ENCODE measurements at regions not wholly inside any gene's neighbourhood (a gene's known extent, or its start where the extent isn't known, plus 50 kb on each side); places are given as distances from the start of the nearest gene placed in this dataset.

GRCh38 chr2:168327328-168327727, 79.9 kb upstream of the STK39 start:
- ChIA-PET CTCF (no interaction called here), POLR2A (no interaction called here)
- H3K4me1 ChIP-seq (ENCODE audit: control insufficient read depth, extremely low read depth, insufficient read depth, low read length) = no peaks in the 10 kb centered on the region
- no peak for DNase-seq (ENCODE audit: low read depth, low spot score)
- H3K9me3 ChIP-seq (replicated peaks; ENCODE audit: control insufficient read depth, insufficient read depth, low read length) = no peaks in the 10 kb centered on the region
- H3K9me1 ChIP-seq (replicated peaks; ENCODE audit: control insufficient read depth, extremely low read depth, insufficient read depth, low read length) = no peaks in the 10 kb centered on the region
- FAIRE-seq = no peak
- H2AFZ ChIP-seq (ENCODE audit: low read depth, low read length) = no peak overlapping the region
- H3K4me3 ChIP-seq (replicated peaks in 1 of 3; ENCODE audit: insufficient read depth in 1 of 3, low read depth in 1 of 3, low read length in 3 of 3) = no peak overlapping the region
- H3K79me2 ChIP-seq (ENCODE audit: control insufficient read depth, insufficient read depth, low read length) = no peaks in the 10 kb centered on the region
- no peaks in the 10 kb centered on the region for H4K20me1 ChIP-seq (replicated peaks; ENCODE audit: control insufficient read depth, extremely low read depth, insufficient read depth, low read length)
- H3K9ac ChIP-seq (replicated peaks; ENCODE audit: extremely low read depth, insufficient read depth, low read length) = no peak overlapping the region
- no peak overlapping the region for H3K27ac ChIP-seq (ENCODE audit: insufficient read depth, low read depth, low read length)
- TF ChIP-seq GATA2 (IDR thresholded peaks at IDR 0.05; ENCODE audit: insufficient read depth, insufficient read length, low read depth, low read length) (no peak), JUN (IDR thresholded peaks at IDR 0.05; ENCODE audit: borderline replicate concordance, insufficient read depth, insufficient read length, low read depth) (no peak), CTCF (IDR thresholded peaks at IDR 0.05; ENCODE audit: extremely low read depth in 1 of 2, insufficient read depth in 1 of 2, low read depth in 1 of 2, low read length in 2 of 2) (no peak), FOS (IDR thresholded peaks at IDR 0.05; ENCODE audit: borderline replicate concordance, insufficient read depth, low read length) (no peak), POLR2A (IDR thresholded peaks at IDR 0.05; ENCODE audit: low read depth, low read length) (no peak), MAX (IDR thresholded peaks at IDR 0.05; ENCODE audit: insufficient read depth, insufficient read length) (no peak), MYC (IDR thresholded peaks at IDR 0.05; ENCODE audit: low read depth, low read length) (no peak)
- no TSS peak for BruUV-seq (replicated peaks)
- peaks cover 5% of the 10 kb centered on the region in 2 experiments for H3K27me3 ChIP-seq (ENCODE audit: control insufficient read depth in 2 of 2, insufficient read depth in 2 of 2, low read length in 2 of 2)
- no peaks in the 10 kb centered on the region for H3K36me3 ChIP-seq (ENCODE audit: control insufficient read depth in 2 of 2, extremely low read depth in 1 of 2, insufficient read depth in 2 of 2, low read length in 2 of 2)
- dilution Hi-C loops (cut with MboI; ENCODE audit: extremely low pct_ligation_motif_present, low sequenced_read_pairs) = no loop called here
- H3K4me2 ChIP-seq (ENCODE audit: insufficient read depth, low read length) = no peak overlapping the region
- intact Hi-C loops (cut with micrococcal nuclease) = no loop called here

GRCh38 chr2:168328421-168328820, 81.0 kb upstream of the STK39 start:
- H3K79me2 ChIP-seq (ENCODE audit: control insufficient read depth, insufficient read depth, low read length) = no peaks in the 10 kb centered on the region
- no peak overlapping the region for H3K27ac ChIP-seq (ENCODE audit: insufficient read depth, low read depth, low read length)
- no peaks in the 10 kb centered on the region for H3K4me1 ChIP-seq (ENCODE audit: control insufficient read depth, extremely low read depth, insufficient read depth, low read length)
- H3K4me3 ChIP-seq (replicated peaks in 1 of 3; ENCODE audit: insufficient read depth in 1 of 3, low read depth in 1 of 3, low read length in 3 of 3) = no peak overlapping the region
- no peaks in the 10 kb centered on the region for H4K20me1 ChIP-seq (replicated peaks; ENCODE audit: control insufficient read depth, extremely low read depth, insufficient read depth, low read length)
- H3K9ac ChIP-seq (replicated peaks; ENCODE audit: extremely low read depth, insufficient read depth, low read length) = no peak overlapping the region
- no peaks in the 10 kb centered on the region for H3K9me1 ChIP-seq (replicated peaks; ENCODE audit: control insufficient read depth, extremely low read depth, insufficient read depth, low read length)
- POLR2A ChIA-PET = no interaction called here
- H3K27me3 ChIP-seq (ENCODE audit: control insufficient read depth in 2 of 2, insufficient read depth in 2 of 2, low read length in 2 of 2) = peaks cover 2 to 4% of the 10 kb centered on the region in 2 experiments
- CTCF ChIA-PET = no interaction called here
- intact Hi-C loops (cut with micrococcal nuclease) = no loop called here
- H2AFZ ChIP-seq (ENCODE audit: low read depth, low read length) = no peak overlapping the region
- no peak for DNase-seq (ENCODE audit: low read depth, low spot score)
- dilution Hi-C loops (cut with MboI; ENCODE audit: extremely low pct_ligation_motif_present, low sequenced_read_pairs) = no loop called here
- no peak for FAIRE-seq
- H3K4me2 ChIP-seq (ENCODE audit: insufficient read depth, low read length) = no peak overlapping the region
- no TSS peak for BruUV-seq (replicated peaks)
- H3K36me3 ChIP-seq (ENCODE audit: control insufficient read depth in 2 of 2, extremely low read depth in 1 of 2, insufficient read depth in 2 of 2, low read length in 2 of 2) = no peaks in the 10 kb centered on the region
- H3K9me3 ChIP-seq (replicated peaks; ENCODE audit: control insufficient read depth, insufficient read depth, low read length) = no peaks in the 10 kb centered on the region
- TF ChIP-seq GATA2 (IDR thresholded peaks at IDR 0.05; ENCODE audit: insufficient read depth, insufficient read length, low read depth, low read length) (no peak), JUN (IDR thresholded peaks at IDR 0.05; ENCODE audit: borderline replicate concordance, insufficient read depth, insufficient read length, low read depth) (no peak), EZH2 (IDR thresholded peaks at IDR 0.05; ENCODE audit: borderline replicate concordance, low read depth, low read length, severe bottlenecking) (no peak), MAX (IDR thresholded peaks at IDR 0.05; ENCODE audit: insufficient read depth, insufficient read length) (no peak), FOS (IDR thresholded peaks at IDR 0.05; ENCODE audit: borderline replicate concordance, insufficient read depth, low read length) (no peak), POLR2AphosphoS5 (IDR thresholded peaks at IDR 0.05; ENCODE audit: insufficient read depth, low read depth, low read length) (no peak), MYC (IDR thresholded peaks at IDR 0.05; ENCODE audit: low read depth, low read length) (no peak), POLR2A (IDR thresholded peaks at IDR 0.05; ENCODE audit: low read depth, low read length) (no peak), CTCF (IDR thresholded peaks at IDR 0.05; ENCODE audit: extremely low read depth in 1 of 2, insufficient read depth in 1 of 2, low read depth in 1 of 2, low read length in 2 of 2) (no peak)

Measured in endothelial cell of umbilical vein (primary cell).